ENCODE measurements at regions not wholly inside any gene's neighbourhood (a gene's known extent, or its start where the extent isn't known, plus 50 kb on each side); places are given as distances from the start of the nearest gene placed in this dataset.
A peak's percentile ranks its signal among the peaks of the same experiment; 100 is the strongest.

- intact Hi-C loops (cut with DNase I) = loop anchor here in 1 of 4 donors (10.0 kb wide), 1 partner anchor 1322 kb away; the partner anchor contains the start of gene HOXA11
- Histone ChIP-seq H3K4me3 (no peak overlapping the region), H3K36me3 (no peaks in the 10 kb centered on the region), H3K27me3 (peaks cover 14% of the 10 kb centered on the region), H3K27ac (no peak overlapping the region), H3K4me1 (ENCODE audit: insufficient read depth) (peaks cover 2% of the 10 kb centered on the region), H3K9me3 (no peaks in the 10 kb centered on the region)
- TF ChIP-seq EP300 (IDR thresholded peaks at IDR 0.05) (no peak), CTCF (IDR thresholded peaks at IDR 0.05) (no peak)
- 1 to 2% (median 2%) methylated on average over 45 of the region's 45 CpGs for WGBS, 3 donors
- peak; percentile 68 to 94 (median 80) for DNase-seq
Measured at GRCh38 chr7:25862261-25863004, 289.6 kb upstream of the NFE2L3 start.

GRCh38 chr7:25863005-25863728, 288.8 kb upstream of the NFE2L3 start:
- Histone ChIP-seq H3K27me3 (peaks cover 14% of the 10 kb centered on the region), H3K27ac (no peak overlapping the region), H3K4me1 (ENCODE audit: insufficient read depth) (peaks cover 2% of the 10 kb centered on the region), H3K9me3 (no peaks in the 10 kb centered on the region), H3K4me3 (no peak overlapping the region), H3K36me3 (no peaks in the 10 kb centered on the region)
- TF ChIP-seq CTCF (IDR thresholded peaks at IDR 0.05) (no peak), POLR2A (IDR thresholded peaks at IDR 0.05) (no peak), EP300 (IDR thresholded peaks at IDR 0.05) (no peak)
- intact Hi-C loops (cut with DNase I) = loop anchor here in 1 of 4 donors (10.0 kb wide), 1 partner anchor 1322 kb away; the partner anchor contains the start of gene HOXA11
- WGBS, 3 donors = 13 to 14% (median 13%) methylated on average over 13 of the region's 13 CpGs
- DNase-seq = no peak

GRCh38 chr7:25863729-25864110, 288.3 kb upstream of the NFE2L3 start:
- TF ChIP-seq CTCF (IDR thresholded peaks at IDR 0.05) = no peak
- no peak for TF ChIP-seq POLR2A (IDR thresholded peaks at IDR 0.05)
- no peak for TF ChIP-seq EP300 (IDR thresholded peaks at IDR 0.05)
- H3K27me3 ChIP-seq = peaks cover 14% of the 10 kb centered on the region
- H3K9me3 ChIP-seq = no peaks in the 10 kb centered on the region
- H3K4me1 ChIP-seq (ENCODE audit: insufficient read depth) = peaks cover 2% of the 10 kb centered on the region
- 12 to 19% (median 16%) methylated on average over 3 of the region's 3 CpGs for WGBS, 3 donors
- no peak overlapping the region for H3K4me3 ChIP-seq
- H3K36me3 ChIP-seq = no peaks in the 10 kb centered on the region
- DNase-seq = no peak
- no peak overlapping the region for H3K27ac ChIP-seq
- intact Hi-C loops (cut with DNase I) = loop anchor here in 1 of 4 donors (10.0 kb wide), 1 partner anchor 1321 kb away; the partner anchor contains the start of gene HOXA11

GRCh38 chr7:25864511-25864910, 287.5 kb upstream of the NFE2L3 start:
- DNase-seq = no peak
- no peak for TF ChIP-seq POLR2A (IDR thresholded peaks at IDR 0.05)
- no peak for TF ChIP-seq CTCF (IDR thresholded peaks at IDR 0.05)
- TF ChIP-seq EP300 (IDR thresholded peaks at IDR 0.05) = no peak
- Histone ChIP-seq H3K9me3 (no peaks in the 10 kb centered on the region), H3K27ac (no peak overlapping the region), H3K27me3 (peaks cover 11% of the 10 kb centered on the region), H3K4me3 (no peak overlapping the region), H3K36me3 (no peaks in the 10 kb centered on the region), H3K4me1 (ENCODE audit: insufficient read depth) (peaks cover 2% of the 10 kb centered on the region)
- 41 to 52% (median 52%) methylated on average over 1 of the region's 1 CpG for WGBS, 3 donors
- intact Hi-C loops (cut with DNase I) = loop anchor here in 1 of 4 donors (10.0 kb wide), 1 partner anchor 1320 kb away; the partner anchor contains the start of gene HOXA11
